ENCODE measurements at regions not wholly inside any gene's neighbourhood (a gene's known extent, or its start where the extent isn't known, plus 50 kb on each side); places are given as distances from the start of the nearest gene placed in this dataset.

DNA sequence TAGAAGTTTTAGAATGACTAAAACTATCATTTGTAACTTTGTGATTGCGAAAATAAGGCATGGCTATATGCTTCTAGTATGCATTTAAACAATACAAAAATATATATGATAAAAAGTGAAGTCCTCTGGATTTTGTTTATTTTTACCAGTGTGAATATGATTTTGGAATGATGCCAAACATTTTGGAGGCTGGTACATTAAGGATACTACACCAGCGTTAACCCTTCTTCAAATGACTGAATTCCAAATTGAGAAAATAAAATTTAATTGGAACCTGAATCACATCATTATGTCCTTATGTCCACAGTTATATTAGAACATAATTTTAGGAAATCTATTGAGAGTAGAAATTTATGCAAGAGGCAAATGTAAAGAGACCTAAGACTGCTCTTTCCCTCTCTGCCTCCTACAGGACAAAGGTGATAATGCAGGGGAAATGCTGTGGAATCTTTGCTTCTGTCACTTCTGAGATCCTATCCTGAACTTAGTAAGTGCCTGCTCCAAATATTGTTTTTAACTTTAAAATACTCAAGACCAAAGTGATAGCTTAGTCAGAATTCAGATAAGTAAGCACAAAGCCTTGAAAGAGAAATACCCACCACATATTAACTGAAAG is 121.1 kb upstream of the NANOGP8 start:
- TF ChIP-seq, protein P1, sequence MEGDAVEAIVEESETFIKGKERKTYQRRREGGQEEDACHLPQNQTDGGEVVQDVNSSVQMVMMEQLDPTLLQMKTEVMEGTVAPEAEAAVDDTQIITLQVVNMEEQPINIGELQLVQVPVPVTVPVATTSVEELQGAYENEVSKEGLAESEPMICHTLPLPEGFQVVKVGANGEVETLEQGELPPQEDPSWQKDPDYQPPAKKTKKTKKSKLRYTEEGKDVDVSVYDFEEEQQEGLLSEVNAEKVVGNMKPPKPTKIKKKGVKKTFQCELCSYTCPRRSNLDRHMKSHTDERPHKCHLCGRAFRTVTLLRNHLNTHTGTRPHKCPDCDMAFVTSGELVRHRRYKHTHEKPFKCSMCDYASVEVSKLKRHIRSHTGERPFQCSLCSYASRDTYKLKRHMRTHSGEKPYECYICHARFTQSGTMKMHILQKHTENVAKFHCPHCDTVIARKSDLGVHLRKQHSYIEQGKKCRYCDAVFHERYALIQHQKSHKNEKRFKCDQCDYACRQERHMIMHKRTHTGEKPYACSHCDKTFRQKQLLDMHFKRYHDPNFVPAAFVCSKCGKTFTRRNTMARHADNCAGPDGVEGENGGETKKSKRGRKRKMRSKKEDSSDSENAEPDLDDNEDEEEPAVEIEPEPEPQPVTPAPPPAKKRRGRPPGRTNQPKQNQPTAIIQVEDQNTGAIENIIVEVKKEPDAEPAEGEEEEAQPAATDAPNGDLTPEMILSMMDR (conservative IDR thresholded peaks at IDR 0.05) = peak; percentile 86
- no peak for TF ChIP-seq ZFX (IDR thresholded peaks at IDR 0.05)

DNA sequence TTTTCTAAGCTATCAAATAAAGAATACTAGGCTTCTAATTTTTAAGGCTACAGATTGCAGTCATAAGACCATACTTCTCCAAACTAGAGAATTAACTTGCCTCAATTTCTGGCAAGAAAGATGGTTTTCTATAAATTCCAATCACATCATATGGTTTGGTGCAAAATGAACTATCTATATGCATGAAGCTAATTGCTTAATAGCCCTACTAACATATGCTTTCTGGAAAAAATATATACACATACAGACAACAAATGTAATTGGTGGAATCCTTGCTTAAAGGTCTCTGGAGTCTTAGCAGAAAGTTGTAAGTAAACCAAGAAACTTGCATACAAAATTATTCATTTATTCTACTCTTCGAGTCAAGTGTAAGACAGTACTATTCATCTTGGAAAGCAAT is 113.1 kb upstream of the NANOGP8 start:
- H3K27ac ChIP-seq = no peak overlapping the region
- no peak for TF ChIP-seq ZFX (IDR thresholded peaks at IDR 0.05)
- TF ChIP-seq, protein P1 (conservative IDR thresholded peaks at IDR 0.05) = no peak

More for the DNA sequence above, 121.1 kb upstream of the NANOGP8 start:
- no peak overlapping the region for H3K27ac ChIP-seq

DNA sequence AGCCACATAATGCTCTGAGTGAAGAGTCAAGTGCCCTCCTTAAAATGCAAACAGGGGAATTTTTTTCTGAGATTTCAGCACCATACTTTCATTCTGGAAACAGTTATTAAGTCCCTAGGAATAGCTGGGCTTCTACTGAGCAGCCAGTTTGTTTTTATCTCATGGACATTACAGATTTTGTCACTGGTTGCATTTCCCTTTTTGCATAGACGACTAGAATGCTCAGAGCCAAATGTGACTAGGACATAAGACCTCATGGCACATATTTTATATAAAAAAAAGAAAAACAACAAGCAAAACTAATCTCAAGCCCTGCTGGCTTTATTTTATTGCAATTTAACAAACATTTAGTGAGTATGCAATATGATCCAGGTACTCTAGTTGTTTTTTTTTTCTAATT is 112.7 kb upstream of the NANOGP8 start:
- no peak for TF ChIP-seq ZFX (IDR thresholded peaks at IDR 0.05)
- TF ChIP-seq, protein P1 (conservative IDR thresholded peaks at IDR 0.05) = no peak
- no peak overlapping the region for H3K27ac ChIP-seq

DNA sequence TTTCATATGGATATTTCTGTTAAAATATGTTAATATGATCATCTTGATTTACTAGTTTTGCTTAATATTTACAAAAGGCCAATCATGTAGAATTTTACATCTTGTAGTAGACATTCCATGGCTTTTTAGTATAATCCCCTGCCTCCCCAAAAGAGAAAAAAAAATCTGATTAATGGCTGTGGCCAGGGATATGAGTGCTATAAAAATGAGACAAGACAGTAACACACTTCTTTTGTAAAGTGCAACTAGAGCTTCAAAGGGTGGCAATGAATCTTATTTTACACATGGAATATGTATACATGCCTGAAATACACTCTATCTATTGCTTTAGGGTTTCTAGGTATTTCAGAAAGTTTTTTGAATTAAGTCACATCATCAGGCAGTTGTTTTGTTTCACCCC is 112.2 kb upstream of the NANOGP8 start:
- TF ChIP-seq ZFX (IDR thresholded peaks at IDR 0.05) = no peak
- TF ChIP-seq, protein P1 (conservative IDR thresholded peaks at IDR 0.05) = no peak

DNA sequence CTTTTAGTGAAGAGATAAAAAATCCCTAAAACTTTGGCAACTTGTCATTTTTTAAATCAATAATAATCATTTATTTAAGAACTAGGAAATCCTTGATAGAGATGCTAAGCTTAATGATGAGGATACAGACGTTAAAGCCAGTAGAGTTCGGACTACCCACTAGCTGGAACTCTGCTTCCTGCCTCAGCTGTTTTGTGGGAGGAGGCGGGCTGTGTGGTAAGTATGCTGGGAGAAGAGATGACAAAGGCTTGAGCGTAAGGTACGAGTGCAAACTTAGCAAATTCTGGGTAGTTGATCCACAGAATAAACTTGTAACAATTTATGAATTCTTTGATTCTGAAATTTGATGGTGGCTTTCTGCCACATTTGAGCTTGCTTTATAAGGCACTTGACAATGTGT is 111.2 kb upstream of the NANOGP8 start:
- TF ChIP-seq, protein P1 (conservative IDR thresholded peaks at IDR 0.05) = no peak
- TF ChIP-seq ZFX (IDR thresholded peaks at IDR 0.05) = no peak
- H3K27ac ChIP-seq = no peak overlapping the region

More for the DNA sequence above, 112.2 kb upstream of the NANOGP8 start:
- no peak overlapping the region for H3K27ac ChIP-seq

DNA sequence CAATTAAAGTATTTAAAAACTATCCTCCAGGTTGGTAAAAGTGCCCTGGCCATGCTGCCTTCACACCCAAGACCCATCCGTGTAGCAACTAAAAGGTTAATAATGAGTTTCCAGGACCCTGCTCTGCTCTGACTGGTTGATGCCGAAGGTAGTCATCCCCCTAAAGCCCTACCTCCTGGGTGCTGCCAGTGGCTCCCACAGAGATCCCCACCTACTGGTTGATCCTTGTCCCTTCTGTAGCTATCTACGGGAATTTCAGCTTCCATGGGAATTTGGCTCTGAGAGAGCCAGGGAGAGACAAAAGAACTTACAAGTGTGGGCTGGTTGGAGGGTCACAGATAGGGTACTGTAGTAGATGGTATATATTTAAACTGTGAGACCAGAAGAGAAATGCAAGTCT is 110.6 kb upstream of the NANOGP8 start:
- no peak for TF ChIP-seq ZFX (IDR thresholded peaks at IDR 0.05)
- TF ChIP-seq, protein P1 (conservative IDR thresholded peaks at IDR 0.05) = no peak
- no peak overlapping the region for H3K27ac ChIP-seq

DNA sequence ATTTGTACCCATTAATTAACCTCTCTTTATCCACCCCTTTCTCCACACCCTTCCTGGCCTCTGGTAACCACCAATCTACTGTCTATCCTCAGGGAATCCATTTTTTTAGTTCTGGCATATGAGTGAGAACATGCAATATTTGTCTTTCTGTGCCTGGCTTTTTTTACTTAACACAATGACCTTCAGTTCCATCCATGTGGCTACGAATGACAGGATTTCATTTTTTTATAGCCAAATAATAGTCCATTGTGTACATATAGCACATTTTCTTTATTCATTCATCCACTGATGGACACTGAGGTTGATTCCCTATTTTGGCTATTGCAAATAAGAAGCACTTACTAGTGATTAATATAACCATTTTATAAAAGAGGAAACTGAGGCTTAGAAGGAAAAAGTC is 109.9 kb upstream of the NANOGP8 start:
- H3K27ac ChIP-seq = no peak overlapping the region
- TF ChIP-seq ZFX (IDR thresholded peaks at IDR 0.05) = no peak
- TF ChIP-seq, protein P1 (conservative IDR thresholded peaks at IDR 0.05) = no peak
